HEK293 (cell line): ENCODE measurements at regions not wholly inside any gene's neighbourhood (a gene's known extent, or its start where the extent isn't known, plus 50 kb on each side); places are given as distances from the start of the nearest gene placed in this dataset.

Experiments
- CTCF ChIA-PET: fragments of 350-600 bp; formaldehyde crosslinking; extraction: SDS; loops from one replicate; lab custom pipeline; 2021; ENCODE audit warnings: antibody characterized with exemption; lab: Yijun Ruan, JAX
- POLR2A ChIA-PET: fragments of 300-600 bp; formaldehyde crosslinking; extraction: SDS; loops from one replicate; lab custom pipeline; 2020; ENCODE audit warnings: antibody characterized with exemption, inconsistent platforms; lab: Yijun Ruan, JAX
- H3K27ac ChIP-seq: fragments of 200-500 bp; sonication (Bioruptor generic); 2 replicates; pipeline ENCODE4 v1.5.1; 2014; ENCODE audit warnings: low read depth, low read length, control low read depth, inconsistent platforms; ENCODE audit errors: extremely low read depth
- H3K36me3 ChIP-seq, 2 experiments: fragments of 200-500 bp in 1 of 2; sonication (Bioruptor generic) in 1 of 2; 1 replicate in 1 of 2; 2 replicates in 1 of 2; pipeline ENCODE4 v1.5.1; 2014 to 2017; ENCODE audit warnings: inconsistent platforms in 2 of 2, low read length in 2 of 2; ENCODE audit not compliant: control insufficient read depth in 2 of 2, insufficient read depth in 1 of 2
- H3K4me1 ChIP-seq: fragments of 200-500 bp; sonication (Bioruptor generic); 2 replicates; pipeline ENCODE4 v1.5.1; 2014; ENCODE audit warnings: mild to moderate bottlenecking, low read length, inconsistent platforms; ENCODE audit not compliant: control insufficient read depth, insufficient read depth
- H3K4me3 ChIP-seq: 2 replicates; pipeline ENCODE4 v1.5.1; 2011; ENCODE audit warnings: low read depth, mild to moderate bottlenecking, control low read depth, low read length, moderate library complexity
- H3K9me3 ChIP-seq: fragments of 200-500 bp; sonication (Bioruptor generic); 2 replicates; pipeline ENCODE4 v1.5.1; 2014; ENCODE audit warnings: low read depth, low read length, inconsistent platforms; ENCODE audit not compliant: control insufficient read depth, insufficient read depth
- GLI4 ChIP-seq: fragments of 450-650 bp; formaldehyde crosslinking; IDR thresholded peaks from 2 replicates; pipeline ENCODE4 v1.5.1; 2016; ENCODE audit warnings: missing biosample characterization, missing genetic modification characterization
- KLF10 ChIP-seq: fragments of 450-650 bp; IDR thresholded peaks from 2 replicates; pipeline ENCODE4 v1.5.1; 2018; ENCODE audit warnings: missing biosample characterization, mild to moderate bottlenecking, missing genetic modification characterization
- PRDM2 ChIP-seq: fragments of 450-650 bp; formaldehyde crosslinking; IDR thresholded peaks from 2 replicates; pipeline ENCODE4 v1.5.1; 2016; ENCODE audit warnings: missing biosample characterization, missing genetic modification characterization, borderline replicate concordance
- TSHZ1 ChIP-seq: fragments of 450-650 bp; formaldehyde crosslinking; IDR thresholded peaks from 2 replicates; pipeline ENCODE4 v1.5.1; 2016; ENCODE audit warnings: missing biosample characterization, missing genetic modification characterization, borderline replicate concordance
- ZBTB11 ChIP-seq: fragments of 450-650 bp; formaldehyde crosslinking; conservative IDR thresholded peaks from 2 replicates; pipeline ENCODE4 v1.5.1; 2016; ENCODE audit warnings: low read depth, missing biosample characterization, missing genetic modification characterization
- ZBTB8A ChIP-seq: fragments of 450-650 bp; formaldehyde crosslinking; IDR thresholded peaks from 2 replicates; pipeline ENCODE4 v1.5.1; 2016; ENCODE audit warnings: missing biosample characterization, missing genetic modification characterization
- ZFP37 ChIP-seq: fragments of 450-650 bp; formaldehyde crosslinking; IDR thresholded peaks from 2 replicates; pipeline ENCODE4 v1.5.1; 2016; ENCODE audit warnings: missing biosample characterization, missing genetic modification characterization
- ZNF280C ChIP-seq: fragments of 450-650 bp; formaldehyde crosslinking; IDR thresholded peaks from 2 replicates; pipeline ENCODE4 v1.5.1; 2016; ENCODE audit warnings: missing biosample characterization, missing genetic modification characterization
- ZNF292 ChIP-seq: fragments of 450-650 bp; formaldehyde crosslinking; IDR thresholded peaks from 2 replicates; pipeline ENCODE4 v1.5.1; 2016; ENCODE audit warnings: low read depth, missing biosample characterization, missing genetic modification characterization, borderline replicate concordance
- ZNF777 ChIP-seq: fragments of 450-650 bp; formaldehyde crosslinking; IDR thresholded peaks from 2 replicates; pipeline ENCODE4 v1.5.1; 2017; ENCODE audit warnings: missing biosample characterization, missing genetic modification characterization, borderline replicate concordance
- TF ChIP-seq, protein P1 (sequence below): fragments of 450-650 bp; formaldehyde crosslinking; IDR thresholded peaks from 2 replicates; pipeline ENCODE4 v1.5.1; 2017; ENCODE audit warnings: missing biosample characterization, missing genetic modification characterization
- TF ChIP-seq, protein P2 (sequence below): fragments of 450-650 bp; formaldehyde crosslinking; IDR thresholded peaks from 2 replicates; pipeline ENCODE4 v1.5.1; 2016; ENCODE audit warnings: missing biosample characterization, missing genetic modification characterization

DNA sequence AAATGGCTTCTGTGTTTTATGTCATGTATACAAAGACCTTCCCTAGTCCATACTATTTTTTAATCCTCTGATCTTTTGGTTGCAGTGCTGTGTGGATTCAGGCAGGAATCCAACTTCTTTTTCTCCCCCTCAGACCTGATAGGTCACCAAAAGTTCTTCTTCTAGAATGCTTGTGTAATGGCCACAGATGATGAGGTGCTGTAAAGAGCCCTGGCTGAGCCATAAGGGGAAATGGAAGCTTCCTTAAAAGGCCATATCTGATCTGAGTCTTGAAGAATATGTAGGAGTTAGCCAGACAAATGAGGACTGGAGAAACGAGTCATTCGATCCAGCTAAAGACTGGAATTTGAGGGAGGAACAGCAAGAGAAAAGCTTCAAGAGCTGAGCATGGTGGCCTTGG is 353.9 kb downstream of the PCNX1 start:
- Histone ChIP-seq H3K27ac (no peak overlapping the region), H3K9me3 (peaks cover 3% of the 10 kb centered on the region), H3K36me3 (no peaks in the 10 kb centered on the region), H3K4me3 (no peak overlapping the region), H3K4me1 (no peaks in the 10 kb centered on the region)
- TF ChIP-seq, protein P1, sequence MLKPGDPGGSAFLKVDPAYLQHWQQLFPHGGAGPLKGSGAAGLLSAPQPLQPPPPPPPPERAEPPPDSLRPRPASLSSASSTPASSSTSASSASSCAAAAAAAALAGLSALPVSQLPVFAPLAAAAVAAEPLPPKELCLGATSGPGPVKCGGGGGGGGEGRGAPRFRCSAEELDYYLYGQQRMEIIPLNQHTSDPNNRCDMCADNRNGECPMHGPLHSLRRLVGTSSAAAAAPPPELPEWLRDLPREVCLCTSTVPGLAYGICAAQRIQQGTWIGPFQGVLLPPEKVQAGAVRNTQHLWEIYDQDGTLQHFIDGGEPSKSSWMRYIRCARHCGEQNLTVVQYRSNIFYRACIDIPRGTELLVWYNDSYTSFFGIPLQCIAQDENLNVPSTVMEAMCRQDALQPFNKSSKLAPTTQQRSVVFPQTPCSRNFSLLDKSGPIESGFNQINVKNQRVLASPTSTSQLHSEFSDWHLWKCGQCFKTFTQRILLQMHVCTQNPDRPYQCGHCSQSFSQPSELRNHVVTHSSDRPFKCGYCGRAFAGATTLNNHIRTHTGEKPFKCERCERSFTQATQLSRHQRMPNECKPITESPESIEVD: no peak
- TF ChIP-seq ZNF292 (tag by site-specific recombination) (no peak), PRDM2 (tag by site-specific recombination) (no peak), ZNF280C (no peak), ZFP37 (no peak), KLF10 (tag by site-specific recombination) (no peak), ZNF777 (no peak), ZBTB8A (tag by site-specific recombination) (no peak), TSHZ1 (tag by site-specific recombination) (no peak), GLI4 (tag by site-specific recombination) (no peak), ZBTB11 (tag by site-specific recombination) (no peak)
- TF ChIP-seq, protein P2, sequence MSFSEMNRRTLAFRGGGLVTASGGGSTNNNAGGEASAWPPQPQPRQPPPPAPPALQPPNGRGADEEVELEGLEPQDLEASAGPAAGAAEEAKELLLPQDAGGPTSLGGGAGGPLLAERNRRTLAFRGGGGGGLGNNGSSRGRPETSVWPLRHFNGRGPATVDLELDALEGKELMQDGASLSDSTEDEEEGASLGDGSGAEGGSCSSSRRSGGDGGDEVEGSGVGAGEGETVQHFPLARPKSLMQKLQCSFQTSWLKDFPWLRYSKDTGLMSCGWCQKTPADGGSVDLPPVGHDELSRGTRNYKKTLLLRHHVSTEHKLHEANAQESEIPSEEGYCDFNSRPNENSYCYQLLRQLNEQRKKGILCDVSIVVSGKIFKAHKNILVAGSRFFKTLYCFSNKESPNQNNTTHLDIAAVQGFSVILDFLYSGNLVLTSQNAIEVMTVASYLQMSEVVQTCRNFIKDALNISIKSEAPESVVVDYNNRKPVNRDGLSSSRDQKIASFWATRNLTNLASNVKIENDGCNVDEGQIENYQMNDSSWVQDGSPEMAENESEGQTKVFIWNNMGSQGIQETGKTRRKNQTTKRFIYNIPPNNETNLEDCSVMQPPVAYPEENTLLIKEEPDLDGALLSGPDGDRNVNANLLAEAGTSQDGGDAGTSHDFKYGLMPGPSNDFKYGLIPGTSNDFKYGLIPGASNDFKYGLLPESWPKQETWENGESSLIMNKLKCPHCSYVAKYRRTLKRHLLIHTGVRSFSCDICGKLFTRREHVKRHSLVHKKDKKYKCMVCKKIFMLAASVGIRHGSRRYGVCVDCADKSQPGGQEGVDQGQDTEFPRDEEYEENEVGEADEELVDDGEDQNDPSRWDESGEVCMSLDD (tag by site-specific recombination): no peak
- ChIA-PET POLR2A (no interaction called here), CTCF (no interaction called here)
